Prostate gland (tissue), 2 donors: ENCODE measurements at regions not wholly inside any gene's neighbourhood (a gene's known extent, or its start where the extent isn't known, plus 50 kb on each side); places are given as distances from the start of the nearest gene placed in this dataset.

Source experiments
- DNase-seq: peaks from one replicate; pipeline ENCODE4 v3.0.0-alpha.2; 2019; ENCODE audit warnings: low spot score
- H3K27ac ChIP-seq, 2 donors: fragments of 200-600 bp; sonication (generic); 2 replicates each; pipeline ENCODE4 v1.5.1; 2017 to 2019
- H3K27me3 ChIP-seq: fragments of 200-600 bp; sonication (generic); replicated peaks from 2 replicates; pipeline ENCODE4 v1.5.1; 2019; ENCODE audit not compliant: insufficient read depth
- H3K36me3 ChIP-seq, 2 donors: fragments of 200-600 bp; sonication (generic); 1 replicate in 1 of 2; 2 replicates in 1 of 2; pipeline versions ENCODE4 v1.5.1 to v1.8.1; 2017 to 2019
- H3K4me1 ChIP-seq: fragments of 200-600 bp; sonication (generic); replicated peaks from 2 replicates; pipeline ENCODE4 v1.5.1; 2019
- H3K4me3 ChIP-seq, 2 donors: fragments of 200-600 bp; sonication (generic); 2 replicates each; pipeline ENCODE4 v1.5.1; 2017 to 2019
- H3K9me3 ChIP-seq: fragments of 200-600 bp; sonication (generic); 2 replicates; pipeline ENCODE4 v1.5.1; 2017
- POLR2A ChIP-seq: fragments of 450-650 bp; IDR thresholded peaks from one replicate; pipeline ENCODE4 v1.6.1; 2016; ENCODE audit warnings: antibody characterized with exemption, mild to moderate bottlenecking
- POLR2AphosphoS5 ChIP-seq: sonication (generic); formaldehyde crosslinking; IDR thresholded peaks from one replicate; pipeline ENCODE4 v1.6.1; 2017; ENCODE audit warnings: antibody characterized with exemption
- WGBS: methylation state at CpG from one replicate; pipeline ENCODE4 v1.1.5; 2018; 5-methylcytosine and 5-hydroxymethylcytosine counted together
- intact Hi-C: fragments of 100-400 bp; cut with DNase I; formaldehyde crosslinking; loops from one replicate; pipeline ENCODE4 v1.14.2; 2022
- TF ChIP-seq, protein P1 (sequence below), 4 experiments: fragments of 200-600 bp in 2 of 4; fragments of 450-650 bp in 2 of 4; sonication (generic) in 2 of 4; IDR thresholded peaks; 1 replicate in 3 of 4; 2 replicates in 1 of 4; pipeline ENCODE4 v1.5.1; 2016 to 2019; ENCODE audit warnings: antibody characterized with exemption in 4 of 4, mild to moderate bottlenecking in 2 of 4, moderate library complexity in 2 of 4

DNA sequence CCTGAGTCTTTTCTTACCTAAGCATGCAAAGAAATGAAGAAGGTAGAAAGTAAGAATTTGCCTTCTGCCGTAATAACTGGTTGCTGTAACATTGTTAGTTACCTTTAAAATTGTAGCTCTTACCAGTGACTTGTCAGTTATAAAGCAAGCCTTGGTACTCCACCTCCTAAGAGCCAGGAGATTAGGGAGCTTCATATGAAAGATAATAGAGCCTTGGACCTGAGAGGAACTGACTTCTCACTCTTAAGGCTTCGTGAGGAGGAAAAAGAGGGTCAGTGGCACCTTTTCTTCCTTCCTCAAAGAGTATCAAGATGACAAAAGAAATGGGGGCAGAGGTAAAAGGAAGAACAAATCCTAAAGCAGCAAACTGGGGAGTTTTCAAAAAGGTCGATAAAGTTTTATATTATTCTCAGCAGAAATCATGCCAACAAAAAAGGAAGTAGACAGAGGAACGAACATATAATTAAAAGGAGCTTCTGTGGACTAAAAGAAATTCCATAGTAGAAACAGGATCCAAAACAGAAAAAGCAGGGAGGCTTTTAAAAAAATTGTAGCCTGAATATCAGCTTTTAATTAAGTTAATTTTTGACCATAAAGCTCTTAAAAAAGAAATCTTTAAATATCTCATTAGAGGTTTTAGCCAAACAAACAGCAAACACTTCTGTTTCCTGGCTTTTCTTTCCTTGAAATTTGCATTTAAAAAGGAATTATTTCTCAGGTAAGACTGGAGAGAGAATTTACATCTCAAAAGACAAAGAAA is 847.1 kb upstream of the ALCAM start:
- TF ChIP-seq, protein P1, sequence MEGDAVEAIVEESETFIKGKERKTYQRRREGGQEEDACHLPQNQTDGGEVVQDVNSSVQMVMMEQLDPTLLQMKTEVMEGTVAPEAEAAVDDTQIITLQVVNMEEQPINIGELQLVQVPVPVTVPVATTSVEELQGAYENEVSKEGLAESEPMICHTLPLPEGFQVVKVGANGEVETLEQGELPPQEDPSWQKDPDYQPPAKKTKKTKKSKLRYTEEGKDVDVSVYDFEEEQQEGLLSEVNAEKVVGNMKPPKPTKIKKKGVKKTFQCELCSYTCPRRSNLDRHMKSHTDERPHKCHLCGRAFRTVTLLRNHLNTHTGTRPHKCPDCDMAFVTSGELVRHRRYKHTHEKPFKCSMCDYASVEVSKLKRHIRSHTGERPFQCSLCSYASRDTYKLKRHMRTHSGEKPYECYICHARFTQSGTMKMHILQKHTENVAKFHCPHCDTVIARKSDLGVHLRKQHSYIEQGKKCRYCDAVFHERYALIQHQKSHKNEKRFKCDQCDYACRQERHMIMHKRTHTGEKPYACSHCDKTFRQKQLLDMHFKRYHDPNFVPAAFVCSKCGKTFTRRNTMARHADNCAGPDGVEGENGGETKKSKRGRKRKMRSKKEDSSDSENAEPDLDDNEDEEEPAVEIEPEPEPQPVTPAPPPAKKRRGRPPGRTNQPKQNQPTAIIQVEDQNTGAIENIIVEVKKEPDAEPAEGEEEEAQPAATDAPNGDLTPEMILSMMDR (IDR thresholded peaks at IDR 0.05): no peak
- TF ChIP-seq POLR2AphosphoS5: no peak
- no peak for TF ChIP-seq POLR2A
- H3K4me1 ChIP-seq: no peaks in the 10 kb centered on the region
- no peaks in the 10 kb centered on the region for H3K9me3 ChIP-seq
- H3K27ac ChIP-seq: no peak overlapping the region
- no peaks in the 10 kb centered on the region for H3K27me3 ChIP-seq
- DNase-seq: no peak
- intact Hi-C loops: no loop called here
- H3K36me3 ChIP-seq: no peaks in the 10 kb centered on the region
- H3K4me3 ChIP-seq: no peak overlapping the region
- WGBS: 50% methylated on average over 4 of the region's 4 CpGs

DNA sequence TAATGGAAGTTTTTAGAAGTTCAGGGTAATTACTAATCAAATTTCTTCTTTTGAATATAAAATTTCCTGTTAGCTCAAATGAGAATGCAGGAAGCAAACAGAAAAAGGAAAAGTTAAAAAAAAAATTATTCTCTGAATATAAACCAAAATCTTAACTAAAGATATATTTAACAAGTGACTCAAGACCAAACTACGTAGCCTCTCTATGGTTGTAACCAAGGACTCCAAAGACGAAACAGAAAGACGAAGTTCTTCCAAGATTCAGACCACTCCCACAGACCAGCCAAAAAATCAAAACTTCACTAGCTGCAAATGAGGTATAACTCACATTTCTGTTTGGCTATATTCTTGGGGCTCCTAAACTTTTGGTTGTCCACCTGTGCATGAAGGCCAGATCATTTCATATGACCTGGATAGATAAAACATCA is 846.5 kb upstream of the ALCAM start:
- Histone ChIP-seq H3K9me3 (no peaks in the 10 kb centered on the region), H3K36me3 (no peaks in the 10 kb centered on the region), H3K27ac (no peak overlapping the region), H3K27me3 (no peaks in the 10 kb centered on the region), H3K4me3 (no peak overlapping the region), H3K4me1 (no peaks in the 10 kb centered on the region)
- intact Hi-C loops: no loop called here
- no peak for DNase-seq
- TF ChIP-seq, protein P1 (IDR thresholded peaks at IDR 0.05): no peak
- TF ChIP-seq POLR2A (no peak), POLR2AphosphoS5 (no peak)
- WGBS: 85% methylated on average over 3 of the region's 3 CpGs

DNA sequence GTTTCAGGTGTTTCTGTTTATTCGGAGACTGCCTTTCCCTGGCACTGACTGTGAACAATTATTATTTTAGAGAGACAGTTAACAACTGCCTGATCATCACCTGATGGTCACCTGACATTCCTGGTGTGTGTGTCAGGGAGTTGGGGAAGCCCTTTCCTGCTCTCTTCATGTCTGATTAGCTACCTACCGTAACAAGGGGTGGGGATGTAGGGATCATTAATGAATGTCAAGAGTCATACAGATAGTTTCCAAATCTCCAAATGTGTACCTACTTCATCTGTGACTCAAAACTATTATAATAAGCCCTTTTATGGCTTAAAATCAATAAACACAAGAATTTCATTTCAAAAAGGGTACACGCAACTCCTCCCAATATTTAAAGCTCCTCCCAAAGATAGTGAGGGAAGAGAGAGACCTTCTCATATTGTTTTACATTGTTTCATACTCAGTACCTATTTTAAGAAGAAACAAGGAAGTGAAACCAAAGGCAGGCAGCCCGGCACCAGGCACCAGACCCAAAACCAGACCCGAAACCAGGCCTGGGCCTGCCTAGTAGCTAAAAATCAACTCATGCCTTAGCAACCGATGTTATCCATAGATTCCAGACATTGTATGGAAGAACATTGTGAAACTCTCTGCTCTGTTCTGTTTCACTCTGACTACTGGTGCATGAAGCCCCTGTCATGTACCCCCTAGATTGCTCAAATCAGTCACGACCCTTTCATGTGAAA is 844.9 kb upstream of the ALCAM start:
- no peaks in the 10 kb centered on the region for H3K36me3 ChIP-seq
- 74% methylated on average over 7 of the region's 7 CpGs for WGBS
- H3K4me1 ChIP-seq: no peaks in the 10 kb centered on the region
- no peak overlapping the region for H3K27ac ChIP-seq
- no peak for DNase-seq
- H3K27me3 ChIP-seq: no peaks in the 10 kb centered on the region
- H3K9me3 ChIP-seq: no peaks in the 10 kb centered on the region
- intact Hi-C loops: no loop called here
- TF ChIP-seq, protein P1 (IDR thresholded peaks at IDR 0.05): no peak
- TF ChIP-seq POLR2AphosphoS5 (no peak), POLR2A (no peak)
- H3K4me3 ChIP-seq: no peak overlapping the region

DNA sequence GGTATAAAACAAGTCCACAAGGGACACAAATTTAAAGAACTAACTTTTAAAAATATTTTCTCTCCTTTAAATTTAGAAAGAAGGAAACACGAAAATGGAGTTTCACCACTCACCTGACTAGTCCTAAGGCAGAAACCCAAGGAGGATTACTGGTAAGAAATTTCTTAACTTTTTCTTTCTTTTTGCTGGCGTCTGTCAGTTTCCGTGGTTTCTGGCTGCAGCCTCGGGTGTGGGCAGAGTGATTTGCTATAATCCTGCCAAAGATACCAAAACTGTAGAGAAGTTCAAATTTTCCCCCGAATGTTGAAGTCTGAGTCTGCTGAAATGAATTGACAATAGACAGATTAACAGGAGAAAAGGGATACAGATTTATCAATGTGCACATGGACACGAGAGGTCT is 843.6 kb upstream of the ALCAM start:
- Histone ChIP-seq H3K27me3 (no peaks in the 10 kb centered on the region), H3K4me3 (no peak overlapping the region), H3K4me1 (no peaks in the 10 kb centered on the region), H3K36me3 (no peaks in the 10 kb centered on the region), H3K9me3 (no peaks in the 10 kb centered on the region), H3K27ac (no peak overlapping the region)
- no peak for DNase-seq
- TF ChIP-seq, protein P1 (IDR thresholded peaks at IDR 0.05): no peak
- WGBS: 50% methylated on average over 6 of the region's 6 CpGs
- intact Hi-C loops: no loop called here
